NCI-H1048 (cell line): ENCODE measurements at regions not wholly inside any gene's neighbourhood (a gene's known extent, or its start where the extent isn't known, plus 50 kb on each side); places are given as distances from the start of the nearest gene placed in this dataset.
"Not testable (repeated sequence)": the region's sequence is repeated elsewhere in the genome, so short reads cannot be mapped to it uniquely, and the experiment has no call there.

Source experiments
- DNase-seq: peaks from one replicate; lab custom pipeline; 2025; lab: John Stamatoyannopoulos, UW

DNA sequence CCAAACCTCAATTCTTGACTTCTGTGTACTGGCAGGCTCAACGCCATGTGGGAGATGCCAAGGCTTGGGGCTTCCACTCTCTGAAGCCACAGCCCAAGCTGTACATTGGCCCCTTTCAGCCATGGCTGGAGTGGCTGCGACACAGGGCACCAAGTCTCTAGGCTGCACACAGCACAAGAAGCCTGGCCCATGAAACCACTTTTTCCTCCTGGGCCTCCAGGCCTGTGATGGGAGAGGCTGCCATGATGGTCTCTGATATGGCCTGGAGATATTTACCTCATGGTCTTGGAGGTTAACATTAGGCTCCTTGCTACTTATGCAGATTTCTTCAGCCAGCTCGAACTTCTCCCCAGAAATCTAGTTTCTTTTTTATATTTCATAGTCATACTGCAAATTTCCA is 724.1 kb downstream of the RNF144A start:
- DNase-seq, result not testable (repeated sequence)

DNA sequence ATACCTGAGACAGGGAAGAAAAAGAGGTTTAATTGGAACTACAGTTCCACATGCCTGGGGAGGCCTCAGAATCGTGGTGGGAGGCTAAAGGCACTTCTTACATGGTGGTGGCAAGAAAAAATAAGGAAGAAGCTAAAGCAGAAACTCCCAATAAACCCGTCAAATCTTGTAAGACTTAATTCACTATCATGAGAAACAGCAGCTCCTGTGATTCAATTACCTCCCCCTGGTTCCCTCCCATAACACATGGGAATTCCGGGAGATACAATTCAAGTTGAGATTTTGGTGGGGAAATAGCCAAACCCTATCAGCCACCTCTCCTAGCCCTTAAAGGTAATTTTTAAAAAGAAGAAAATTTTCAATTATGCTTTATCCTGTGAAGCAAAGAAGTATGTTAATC is 728.8 kb downstream of the RNF144A start:
- DNase-seq, result no peak

DNA sequence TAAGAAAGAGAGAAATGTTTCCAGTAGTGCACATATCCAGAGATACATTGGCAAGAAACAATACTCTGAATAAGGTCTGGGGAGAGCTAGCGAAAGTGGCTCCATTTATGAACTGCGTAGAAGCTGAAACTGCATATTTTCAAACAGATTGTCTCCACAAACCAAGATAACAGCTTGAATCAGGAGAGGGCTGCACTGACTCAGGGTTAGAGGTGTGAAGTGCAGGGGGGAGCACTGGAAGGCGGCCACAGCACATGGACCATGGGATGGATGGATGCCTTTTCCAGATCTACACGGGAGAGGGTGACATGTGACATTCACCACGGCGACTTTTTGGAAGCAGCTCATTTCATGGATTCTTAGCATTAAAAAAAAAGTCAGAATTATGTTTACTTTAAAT is 729.4 kb downstream of the RNF144A start:
- no peak for DNase-seq

DNA sequence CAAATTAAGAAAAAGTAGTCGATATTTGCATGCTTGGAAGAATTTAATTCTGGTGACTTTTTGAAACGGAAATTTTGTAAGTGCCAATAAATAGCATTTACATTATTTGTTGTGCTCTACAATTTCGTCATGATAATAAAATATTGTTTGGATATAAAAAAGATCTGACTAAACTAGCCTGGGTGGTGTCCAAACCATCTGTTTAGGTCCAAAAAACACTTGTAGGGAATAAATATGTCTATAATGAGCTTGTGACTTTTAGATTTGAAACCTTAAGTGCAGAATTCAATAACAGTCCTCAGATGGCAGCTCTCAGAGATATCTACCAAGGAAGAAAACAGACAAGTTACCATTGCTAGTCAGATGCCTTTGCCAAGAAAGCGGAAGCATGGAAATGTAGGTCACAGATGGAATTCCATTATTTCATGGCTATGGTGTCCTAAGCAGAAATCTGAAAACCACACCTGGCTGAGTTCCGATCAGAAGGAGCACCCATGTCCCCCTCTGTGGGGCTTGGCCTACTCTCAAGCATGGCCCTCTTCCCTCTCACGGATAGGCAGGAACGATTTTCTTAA is 731.1 kb downstream of the RNF144A start:
- no peak for DNase-seq

DNA sequence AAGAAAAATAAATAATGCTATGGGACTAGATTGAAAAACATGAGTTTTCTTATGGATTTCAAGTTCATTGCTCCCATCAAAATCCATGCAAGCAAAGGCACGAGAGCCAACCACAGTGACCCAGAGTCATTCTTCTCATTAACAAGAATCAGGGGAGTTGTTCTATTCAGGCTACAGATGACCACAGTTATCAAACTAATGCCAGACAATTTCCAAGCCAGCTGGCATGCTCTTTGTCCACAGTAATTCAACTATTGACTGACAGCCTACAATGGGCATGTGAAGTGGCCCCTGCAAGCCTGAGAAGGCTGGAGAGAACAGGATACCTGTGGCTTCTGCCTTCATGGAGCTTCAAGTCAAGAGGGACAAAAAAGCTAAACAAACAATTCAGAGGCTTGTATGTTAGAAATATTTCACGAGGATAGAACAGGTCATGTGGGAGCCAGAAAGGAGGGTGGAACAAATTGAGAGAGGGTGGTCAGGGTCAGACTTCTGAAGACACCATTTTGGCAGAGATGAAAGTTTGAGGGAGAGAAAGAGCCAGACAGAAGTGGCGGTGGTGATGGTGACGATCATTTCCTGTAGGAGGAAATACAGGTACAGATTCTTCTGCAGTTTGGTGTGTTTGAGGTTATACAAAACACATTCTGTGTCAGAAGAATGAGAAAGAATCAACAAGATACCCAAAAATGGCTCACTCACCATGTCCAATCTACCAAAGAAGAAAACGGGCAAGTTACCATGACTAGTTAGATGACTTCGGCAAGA is 732.4 kb downstream of the RNF144A start:
- no peak for DNase-seq

DNA sequence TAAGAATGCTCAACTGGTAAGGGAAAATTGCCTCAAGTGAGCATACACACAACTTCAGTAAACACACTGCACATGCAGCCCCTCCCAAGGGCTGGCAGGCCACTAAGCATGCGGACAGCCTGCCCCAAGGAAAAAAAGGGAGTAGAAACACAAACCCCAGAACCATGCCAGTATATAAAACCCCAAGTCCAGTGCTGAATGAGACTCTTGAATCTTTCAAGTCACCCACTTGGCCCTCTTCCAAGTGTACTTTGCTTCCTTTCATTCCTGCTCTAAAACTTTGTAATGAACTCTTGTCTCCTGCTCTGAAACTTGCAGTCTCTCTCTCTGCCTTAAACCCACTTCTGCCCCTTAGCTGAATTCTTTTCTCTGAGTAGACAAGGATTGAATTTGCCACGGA is 736.4 kb downstream of the RNF144A start:
- DNase-seq, result no peak

DNA sequence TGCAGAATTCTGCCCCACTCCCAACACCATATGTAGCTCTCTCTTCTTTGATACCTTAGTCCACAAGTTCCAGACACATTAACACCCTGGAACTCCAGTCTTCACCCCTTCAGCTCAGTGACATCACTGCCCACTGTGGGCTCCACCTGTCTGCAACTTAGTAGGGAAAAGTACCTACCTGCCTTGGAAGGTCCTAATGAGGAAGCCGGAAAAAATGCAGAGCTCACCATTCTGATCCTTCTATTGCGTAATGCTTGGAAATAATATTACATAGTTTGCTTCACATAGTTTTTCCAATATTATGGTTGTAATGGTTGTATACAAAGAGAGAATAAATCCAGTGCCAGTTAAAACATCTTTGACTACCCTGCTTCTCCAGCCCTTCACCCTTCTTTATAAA is 738.4 kb downstream of the RNF144A start:
- no peak for DNase-seq

DNA sequence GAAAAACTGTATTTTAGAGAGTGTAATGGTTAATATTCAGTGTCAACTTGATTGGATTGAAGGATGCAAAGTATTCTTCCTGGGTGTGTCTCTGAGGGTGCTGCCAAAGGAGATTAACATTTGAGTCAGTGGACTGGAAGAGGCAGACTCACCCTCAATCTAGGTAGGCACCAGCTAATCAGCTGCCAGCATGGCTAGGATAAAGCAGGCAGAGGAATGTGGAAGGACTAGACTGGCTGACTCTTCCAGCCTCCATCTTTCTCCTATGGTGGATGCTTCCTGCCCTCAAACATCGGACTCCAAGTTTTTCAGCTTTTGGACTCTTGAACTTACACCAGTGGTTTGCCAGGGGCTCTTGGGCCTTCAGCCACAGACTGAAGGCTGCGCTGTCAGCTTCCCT is 740.3 kb downstream of the RNF144A start:
- not testable (repeated sequence) for DNase-seq

DNA sequence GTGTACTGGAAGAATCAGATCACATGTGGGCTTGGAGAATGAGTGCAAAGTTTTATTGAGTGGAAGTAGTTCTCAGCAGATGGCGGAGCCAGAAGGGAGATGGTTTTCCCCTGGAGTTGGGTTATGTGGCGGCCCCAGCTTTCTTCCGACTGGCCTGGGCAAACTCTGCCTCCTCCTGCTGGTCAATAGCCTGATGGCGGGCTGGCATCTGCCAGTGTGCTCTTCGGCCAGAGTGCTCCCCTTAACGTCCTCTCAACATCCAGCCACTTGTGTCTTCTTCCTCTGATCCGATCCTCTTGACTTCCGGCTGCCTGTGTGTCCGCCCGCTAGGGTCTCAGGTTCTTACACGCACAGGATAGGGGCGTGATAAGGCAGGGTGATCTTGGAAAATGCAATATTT is 741.3 kb downstream of the RNF144A start:
- DNase-seq, result no peak

DNA sequence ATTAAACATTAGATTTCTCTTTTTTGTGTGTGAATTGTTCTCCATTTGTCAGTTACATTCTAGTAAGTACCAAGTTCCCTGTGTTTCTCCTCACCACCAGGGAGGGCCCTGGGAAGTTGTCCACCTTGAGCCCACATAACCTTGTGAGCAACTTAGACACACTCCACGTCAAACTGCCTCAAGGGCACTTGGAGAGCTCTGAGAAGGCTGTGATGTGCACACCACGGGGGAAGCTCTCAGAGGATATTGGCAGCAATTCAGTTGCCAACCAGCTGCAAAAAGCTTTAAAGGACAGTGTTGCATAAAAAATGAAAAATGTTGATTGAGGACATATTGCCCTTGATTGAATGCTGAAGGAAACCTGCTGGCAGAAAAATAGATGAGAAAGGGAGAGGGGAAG is 743.6 kb downstream of the RNF144A start:
- DNase-seq, result no peak

DNA sequence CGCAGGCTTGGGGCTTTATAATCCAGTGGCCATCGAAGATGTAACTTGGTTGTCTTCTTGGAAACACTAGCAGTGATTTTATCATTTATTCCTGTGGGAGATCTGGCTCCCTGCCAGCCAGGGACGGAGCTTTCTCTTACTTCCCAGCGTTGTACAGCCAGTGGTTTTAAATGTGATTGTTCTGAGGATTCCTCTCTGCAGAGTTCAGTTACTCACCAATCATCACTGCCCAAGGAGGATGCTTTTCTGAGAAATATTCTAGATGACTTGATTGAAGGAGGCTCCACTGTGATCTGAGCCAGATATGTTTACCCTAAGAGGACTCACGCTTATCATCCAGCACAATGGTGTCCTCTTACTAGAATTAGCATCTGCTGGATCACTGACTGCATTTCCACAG is 744.3 kb downstream of the RNF144A start:
- no peak for DNase-seq

DNA sequence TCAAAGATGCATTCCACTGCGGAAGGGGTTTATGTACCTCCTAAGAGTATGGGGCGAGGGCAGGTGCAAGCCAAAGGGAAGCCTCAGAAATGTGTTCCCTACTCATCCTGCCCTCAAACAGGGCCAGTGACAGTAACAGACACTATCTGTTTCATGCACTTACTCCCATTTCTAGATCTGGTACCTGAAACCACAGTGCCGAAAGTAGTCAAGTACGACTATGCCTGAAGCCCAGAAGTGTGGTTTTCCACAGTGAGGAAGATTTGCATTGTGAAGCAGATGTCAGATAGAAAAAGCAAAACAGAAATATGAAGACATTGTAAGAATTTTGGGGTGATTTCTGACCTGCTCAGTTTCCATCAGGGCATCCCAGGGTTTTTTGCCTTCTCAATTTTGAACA is 748.7 kb downstream of the RNF144A start:
- DNase-seq, result no peak

DNA sequence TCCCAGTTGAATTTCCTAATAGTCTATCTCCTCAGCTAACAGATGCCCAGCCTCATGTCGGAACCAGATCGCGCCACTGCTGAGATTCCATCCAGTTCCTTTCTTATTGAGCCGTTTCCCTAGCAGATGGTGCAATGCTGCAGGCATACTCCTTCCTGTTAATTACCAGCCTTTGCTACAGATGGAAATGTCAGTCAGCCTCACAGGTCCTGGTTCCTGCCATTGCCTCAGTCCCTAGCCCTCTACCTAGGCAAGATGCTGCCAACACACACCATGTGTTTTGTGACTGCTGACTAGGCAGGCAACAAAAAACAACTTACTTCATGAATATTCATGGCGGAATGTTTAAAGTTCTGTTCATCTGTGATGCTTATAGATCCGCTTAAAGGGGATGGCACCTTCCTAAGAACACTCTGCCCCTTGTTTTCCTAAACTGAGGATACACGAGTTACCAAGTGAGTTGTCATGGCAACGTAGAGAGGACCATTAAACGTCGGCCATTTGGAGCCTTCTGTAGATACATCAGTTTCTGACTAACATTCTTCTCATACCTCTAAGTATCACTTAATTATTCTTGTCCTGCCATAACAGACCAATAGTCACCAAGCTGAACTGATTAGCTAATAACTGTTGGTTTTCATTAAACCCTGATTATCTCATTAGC is 749.5 kb downstream of the RNF144A start:
- DNase-seq, result no peak

DNA sequence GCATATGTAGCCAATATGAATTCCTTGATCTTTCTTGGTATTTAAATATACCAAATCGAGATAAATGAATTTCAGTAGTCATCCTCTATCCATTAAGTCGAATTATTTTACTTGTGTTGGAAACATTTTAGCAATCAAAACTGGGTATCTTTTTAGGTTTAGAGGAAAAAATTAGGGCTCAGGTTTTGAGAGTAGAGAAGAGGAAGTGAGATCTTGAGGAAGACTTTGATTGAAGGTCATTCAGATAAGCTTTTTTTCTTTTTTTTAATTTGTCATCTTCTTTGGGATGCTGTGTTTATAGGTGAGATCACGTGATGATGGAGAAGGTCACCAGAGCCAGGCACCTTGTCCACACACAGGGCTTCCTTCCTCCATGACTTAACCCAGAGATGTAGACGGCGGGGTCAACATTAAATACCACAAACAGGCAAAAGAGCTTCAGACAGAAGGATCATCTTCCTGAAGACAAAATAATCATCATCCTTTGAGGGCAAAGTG is 750.1 kb downstream of the RNF144A start:
- no peak for DNase-seq

DNA sequence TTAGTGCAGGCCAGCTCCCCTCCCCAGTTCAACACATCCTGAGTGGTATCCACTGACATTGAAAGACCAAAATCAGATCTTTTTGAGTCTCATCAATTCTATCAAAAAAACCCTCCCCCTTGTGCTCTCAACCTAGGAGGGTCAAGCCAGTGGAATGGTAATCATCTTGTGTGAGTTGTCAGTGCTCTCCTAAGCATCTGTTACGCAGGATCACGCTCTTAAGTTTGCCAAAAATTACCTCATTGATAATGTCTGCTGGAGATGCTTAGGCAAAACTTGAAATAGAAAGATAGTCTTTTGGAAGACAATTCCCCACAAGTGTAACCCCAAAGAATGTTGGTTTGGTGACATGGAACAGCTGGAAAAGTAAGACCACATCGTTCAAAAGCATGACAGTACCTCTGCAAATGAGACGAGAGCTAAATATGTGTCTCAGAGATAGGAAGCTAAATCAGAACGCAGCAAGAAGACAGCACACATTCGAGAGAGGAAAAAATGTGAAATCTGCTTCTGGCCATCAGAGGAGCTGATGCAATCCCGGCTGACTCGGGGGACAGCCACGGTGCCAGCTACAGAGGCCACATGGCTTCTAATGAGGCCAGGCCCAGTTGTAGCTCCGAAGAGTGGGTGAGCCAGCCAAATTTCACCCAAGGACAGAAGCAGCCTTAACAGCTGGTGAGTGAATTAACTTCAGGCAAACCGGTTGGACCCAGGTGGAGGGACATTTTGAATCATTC is 753.9 kb downstream of the RNF144A start:
- no peak for DNase-seq

DNA sequence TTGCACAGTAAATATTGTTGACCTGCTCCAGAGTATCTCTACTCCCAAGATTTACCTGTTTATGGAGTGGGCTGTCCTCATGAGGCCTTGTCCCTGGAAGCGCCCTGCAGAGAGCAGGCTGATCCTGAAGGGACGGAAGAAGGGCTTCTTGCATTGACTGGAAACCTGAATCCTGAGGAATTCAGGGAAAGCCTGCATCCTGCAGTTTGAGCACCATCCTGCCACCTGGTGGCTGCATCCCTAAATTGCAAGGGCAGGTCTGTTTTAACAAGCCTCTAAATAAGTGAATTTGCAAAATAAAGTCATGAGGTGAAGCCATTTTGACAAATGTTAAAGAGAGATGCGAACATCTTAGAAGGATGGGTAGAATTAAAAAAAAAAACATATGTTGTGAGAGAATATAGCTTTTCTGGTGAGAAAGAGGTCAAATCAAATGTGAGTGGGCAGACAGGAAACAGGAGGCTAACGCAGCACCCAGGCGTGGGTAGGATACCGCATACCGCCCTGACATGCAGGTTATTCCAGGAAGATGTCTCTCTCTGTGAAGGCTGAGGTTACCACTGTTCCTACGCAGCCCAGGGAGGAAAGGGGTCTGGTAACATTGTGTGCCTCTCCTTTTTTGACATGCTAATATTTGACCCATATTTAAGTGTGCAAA is 754.9 kb downstream of the RNF144A start:
- no peak for DNase-seq

DNA sequence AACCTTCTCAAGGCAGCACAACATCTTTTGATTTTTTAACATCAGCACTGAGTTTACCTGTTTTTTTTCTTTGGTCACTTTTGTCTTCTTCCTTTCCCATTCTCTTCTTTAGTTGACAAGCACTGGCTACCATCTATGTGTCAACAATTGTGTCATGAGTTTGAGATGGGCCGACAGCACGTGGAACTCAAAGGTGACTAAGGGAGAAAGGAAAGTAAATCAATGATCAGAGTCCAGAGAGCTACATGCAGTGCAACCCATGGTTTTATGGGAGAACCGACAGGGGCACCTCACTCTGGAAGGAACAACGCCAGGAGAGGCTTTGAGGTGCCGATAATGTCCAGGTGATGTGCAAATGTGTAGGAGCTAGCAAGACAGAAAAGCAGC is 755.5 kb downstream of the RNF144A start:
- DNase-seq, result no peak

DNA sequence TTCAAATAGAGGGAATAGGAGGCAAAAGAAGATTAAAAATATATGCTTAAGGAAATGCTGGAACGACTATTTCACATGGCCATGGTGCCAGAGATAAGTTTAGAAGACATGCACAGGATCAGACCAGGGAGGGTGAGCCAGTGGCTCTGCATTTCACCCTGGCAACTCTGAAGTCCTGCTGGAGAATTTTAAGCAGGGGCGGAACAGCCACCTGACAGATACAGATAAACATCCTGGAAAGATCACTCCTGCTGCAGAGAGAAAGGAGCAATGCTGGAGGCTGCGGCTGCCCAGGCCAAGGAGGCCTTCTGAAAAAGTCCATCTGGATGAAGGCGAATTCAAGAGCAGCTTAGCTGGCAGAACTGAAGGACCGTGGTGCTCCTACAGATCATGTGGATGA is 755.9 kb downstream of the RNF144A start:
- no peak for DNase-seq

DNA sequence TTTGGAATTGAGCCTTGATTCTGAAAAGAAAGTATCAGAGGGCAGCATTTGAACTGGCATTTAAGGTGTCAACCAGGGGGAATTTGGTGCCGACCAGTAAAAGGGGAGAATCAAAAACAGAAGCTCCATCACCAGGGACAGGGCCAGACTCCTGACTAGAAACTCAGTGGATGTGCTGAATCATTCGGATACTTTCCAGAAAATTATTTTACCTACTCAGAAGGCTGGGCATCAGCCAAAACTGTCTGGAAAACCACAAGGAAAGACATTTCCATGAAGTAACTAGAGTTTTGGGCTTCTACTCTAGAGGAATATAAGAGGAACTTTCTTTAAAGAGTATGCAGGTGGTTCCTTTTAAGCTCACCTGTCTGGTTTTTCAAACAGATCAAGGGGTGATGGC is 756.6 kb downstream of the RNF144A start:
- no peak for DNase-seq

DNA sequence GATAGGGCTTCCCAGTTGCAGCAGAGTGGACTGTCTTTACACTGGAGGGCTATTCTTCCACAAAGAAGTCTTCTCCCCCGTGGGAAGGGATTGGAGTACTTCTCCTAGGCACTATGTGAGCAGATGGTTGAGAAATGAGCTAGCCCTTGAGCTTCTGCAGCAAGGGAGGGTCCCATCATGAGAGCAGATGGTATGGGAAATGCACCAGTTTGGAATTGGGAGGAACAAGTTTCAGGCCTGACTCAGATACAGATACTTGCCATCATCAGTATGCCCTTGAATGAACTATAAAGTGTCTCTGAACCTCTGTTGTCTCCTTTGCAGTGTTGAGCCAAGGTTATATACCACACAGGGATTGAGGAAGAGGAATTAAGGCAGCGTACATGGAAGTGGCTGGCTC is 757.4 kb downstream of the RNF144A start:
- DNase-seq, result no peak

DNA sequence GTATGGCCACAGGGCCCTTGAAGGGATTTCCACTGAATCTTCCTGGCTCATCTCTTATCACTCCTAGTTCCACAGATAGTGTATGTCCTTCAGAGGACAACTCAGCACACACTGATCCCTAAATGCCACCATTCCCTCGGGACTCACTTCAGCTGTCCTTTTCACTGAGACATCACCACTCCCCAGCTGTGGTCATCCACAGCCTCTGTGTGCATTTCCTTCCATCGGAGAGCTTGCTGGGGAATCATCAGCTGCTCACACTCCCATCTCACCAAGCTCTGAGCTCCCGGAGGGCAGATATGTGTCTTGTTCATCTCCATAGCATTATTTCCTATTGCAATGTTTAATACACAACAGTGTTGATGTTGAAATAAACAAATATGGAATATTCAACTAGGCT is 759.5 kb downstream of the RNF144A start:
- no peak for DNase-seq

DNA sequence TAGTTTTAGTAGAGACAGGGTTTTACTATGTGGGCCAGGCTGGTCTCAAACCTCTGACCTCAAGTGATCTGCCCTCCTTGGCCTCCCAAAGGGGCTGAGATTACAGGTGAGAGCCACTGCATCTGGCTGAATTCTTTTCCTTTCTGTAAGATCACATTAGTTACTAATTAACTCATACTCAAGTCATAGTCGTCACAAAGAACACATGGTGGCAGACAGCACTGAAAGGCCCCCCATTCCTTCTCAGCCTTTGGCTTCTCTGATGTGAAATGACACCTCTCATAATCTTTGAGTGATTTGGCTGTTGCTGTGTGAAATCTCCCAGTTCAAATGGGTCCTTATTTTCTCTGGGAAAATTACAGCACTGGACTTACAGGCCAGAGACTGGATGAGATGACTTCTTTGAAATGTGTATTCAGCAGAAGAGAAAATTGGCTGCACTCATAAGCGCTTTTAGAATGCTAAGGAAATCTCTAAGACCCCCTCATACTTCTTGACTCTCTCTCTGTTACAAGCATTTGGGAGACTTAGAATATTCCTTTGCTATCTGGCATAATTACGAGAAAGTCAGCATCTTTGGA is 764.8 kb downstream of the RNF144A start:
- no peak for DNase-seq
